ENCODE measurements at regions not wholly inside any gene's neighbourhood (a gene's known extent, or its start where the extent isn't known, plus 50 kb on each side); places are given as distances from the start of the nearest gene placed in this dataset.
"Not testable (repeated sequence)": the region's sequence is repeated elsewhere in the genome, so short reads cannot be mapped to it uniquely, and the experiment has no call there.

GRCh38 chr3:6248528-6248927 is 612.4 kb upstream of the GRM7 start:
- no peak for DNase-seq

- DNase-seq, result no peak
Measured at GRCh38 chr3:6249679-6250078, 611.2 kb upstream of the GRM7 start.

DNA sequence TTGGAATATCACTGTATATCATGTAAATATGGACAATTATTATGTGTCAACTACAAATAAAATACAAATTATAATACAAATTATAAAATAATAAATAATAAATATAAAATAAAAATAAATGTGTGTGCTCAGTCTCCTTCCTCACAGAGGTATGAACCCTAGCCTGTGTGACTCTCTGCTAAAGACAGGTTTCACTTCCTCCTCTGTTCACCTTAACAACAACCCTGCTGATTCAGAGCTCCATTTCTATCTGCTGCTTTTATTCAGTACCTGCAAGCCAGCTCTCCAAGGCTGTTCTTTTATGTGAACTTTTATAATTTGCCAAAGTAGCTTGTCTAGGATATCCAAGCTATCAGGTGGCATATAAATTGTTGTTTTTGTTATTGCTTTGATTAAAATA is 610.7 kb upstream of the GRM7 start:
- DNase-seq, result no peak

GRCh38 chr3:6251612-6252400 is 609.1 kb upstream of the GRM7 start:
- DNase-seq, result no peak

DNA sequence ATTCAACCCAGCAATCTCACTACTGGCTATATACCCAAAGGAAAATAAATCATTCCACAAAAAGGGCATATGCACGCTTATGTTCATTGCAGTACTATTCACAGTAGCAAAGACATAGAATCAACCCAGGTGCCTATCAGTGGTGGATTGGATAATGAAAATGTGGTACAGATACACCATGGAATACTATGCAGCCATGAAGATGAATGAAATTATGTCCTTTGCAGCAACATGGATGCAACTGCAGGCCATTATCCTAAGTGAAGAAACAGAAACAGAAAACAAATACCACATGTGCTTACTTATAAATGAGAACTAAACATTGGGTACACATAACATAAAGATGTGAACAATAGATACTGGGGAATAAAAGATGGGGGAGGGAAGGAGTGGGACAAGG is 606.4 kb upstream of the GRM7 start:
- DNase-seq, result no peak

GRCh38 chr3:6255229-6255628 is 605.7 kb upstream of the GRM7 start:
- DNase-seq, result no peak

DNA sequence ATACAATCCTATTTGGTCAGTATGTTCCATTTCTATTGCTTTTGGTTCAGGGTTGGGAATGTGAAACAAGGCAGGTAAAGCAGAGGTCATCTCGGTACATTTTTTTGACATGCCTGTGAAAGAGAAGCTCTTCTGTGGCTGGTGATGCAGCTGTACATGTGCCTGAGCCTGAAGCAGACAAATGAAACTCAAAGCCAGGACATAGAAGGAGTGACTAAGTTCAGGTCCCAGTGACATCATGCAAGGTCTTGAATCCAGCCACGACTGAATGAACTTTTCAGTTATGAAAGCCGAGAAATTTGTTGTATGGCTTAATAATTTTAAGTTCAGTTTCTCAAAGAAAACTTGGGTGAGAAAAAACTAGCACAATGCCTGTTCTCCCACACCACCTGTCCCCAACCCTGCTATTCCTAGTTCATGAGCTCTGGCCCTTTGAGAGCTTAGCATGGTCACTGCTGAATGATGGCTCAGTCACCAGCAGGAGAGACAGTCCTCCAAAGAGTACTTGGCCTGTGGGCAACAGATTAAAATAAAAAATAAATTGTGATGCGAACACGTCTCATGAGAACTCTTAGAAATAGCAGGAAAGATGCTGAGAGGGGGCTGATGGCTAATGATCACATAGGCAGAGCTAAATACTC is 600.2 kb upstream of the GRM7 start:
- DNase-seq, result no peak

DNA sequence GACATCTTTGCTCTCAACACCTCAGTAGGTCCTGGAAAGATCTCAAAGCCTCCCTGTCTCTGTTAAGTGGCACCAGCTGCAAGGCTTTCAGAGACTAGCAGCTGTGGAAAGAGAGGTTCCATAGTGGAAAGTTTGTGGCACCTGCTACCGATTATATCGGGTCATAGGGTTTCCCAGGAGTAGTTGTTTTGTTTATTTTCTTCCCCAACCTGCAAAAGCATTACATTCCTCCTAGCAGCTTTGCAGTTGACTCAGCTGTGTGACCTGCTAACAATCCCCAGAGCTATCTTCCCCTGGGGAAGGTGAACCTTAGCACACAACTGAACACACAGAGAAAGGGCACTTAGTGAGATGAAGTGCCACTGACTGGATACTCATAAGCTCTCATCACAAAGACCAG is 598.9 kb upstream of the GRM7 start:
- no peak for DNase-seq

DNA sequence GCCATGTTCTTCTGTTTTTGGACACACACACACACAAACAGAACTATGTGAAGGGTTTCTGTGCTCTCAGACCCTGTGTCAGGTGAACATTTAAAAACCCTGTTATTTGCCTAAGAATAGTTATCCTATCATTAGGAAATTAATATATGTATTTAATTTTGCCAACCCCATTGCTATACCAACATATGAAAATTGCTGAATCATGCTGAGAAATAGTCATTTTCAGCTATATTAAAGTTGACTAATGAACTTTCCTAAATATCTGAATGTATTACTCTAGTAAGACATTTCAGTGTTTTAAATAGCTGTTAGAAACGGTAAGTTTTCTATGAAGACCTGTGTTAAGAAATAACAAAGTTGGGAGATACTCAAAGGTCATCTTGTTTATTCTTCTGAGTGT is 596.9 kb upstream of the GRM7 start:
- DNase-seq, result no peak

- no peak for DNase-seq
Measured at GRCh38 chr3:6264906-6265305, 596.0 kb upstream of the GRM7 start.

- DNase-seq, result no peak
Measured at GRCh38 chr3:6266135-6266534, 594.8 kb upstream of the GRM7 start.

- no peak for DNase-seq
Measured at GRCh38 chr3:6273878-6274277, 587.0 kb upstream of the GRM7 start.

DNA sequence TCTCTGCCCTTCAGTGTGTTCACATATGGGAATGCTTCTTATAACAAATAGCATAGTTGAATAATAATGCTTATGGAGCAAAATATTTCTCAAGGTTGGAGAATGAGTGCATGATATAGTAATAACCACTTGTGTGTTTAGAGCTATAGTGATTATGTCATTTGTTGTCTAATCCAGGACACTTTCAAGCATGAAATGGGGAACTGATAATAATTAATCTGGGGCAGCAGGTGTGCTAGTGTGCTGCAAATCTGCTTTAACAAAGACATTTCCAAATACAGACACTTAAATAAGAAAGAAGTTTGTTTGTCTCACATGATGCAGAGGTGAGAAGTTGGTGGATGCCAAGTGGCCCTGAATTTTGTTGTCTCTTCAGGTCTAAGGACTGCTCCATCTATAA is 579.3 kb upstream of the GRM7 start:
- no peak for DNase-seq

- no peak for DNase-seq
Measured at GRCh38 chr3:6282918-6283317, 578.0 kb upstream of the GRM7 start.

DNA sequence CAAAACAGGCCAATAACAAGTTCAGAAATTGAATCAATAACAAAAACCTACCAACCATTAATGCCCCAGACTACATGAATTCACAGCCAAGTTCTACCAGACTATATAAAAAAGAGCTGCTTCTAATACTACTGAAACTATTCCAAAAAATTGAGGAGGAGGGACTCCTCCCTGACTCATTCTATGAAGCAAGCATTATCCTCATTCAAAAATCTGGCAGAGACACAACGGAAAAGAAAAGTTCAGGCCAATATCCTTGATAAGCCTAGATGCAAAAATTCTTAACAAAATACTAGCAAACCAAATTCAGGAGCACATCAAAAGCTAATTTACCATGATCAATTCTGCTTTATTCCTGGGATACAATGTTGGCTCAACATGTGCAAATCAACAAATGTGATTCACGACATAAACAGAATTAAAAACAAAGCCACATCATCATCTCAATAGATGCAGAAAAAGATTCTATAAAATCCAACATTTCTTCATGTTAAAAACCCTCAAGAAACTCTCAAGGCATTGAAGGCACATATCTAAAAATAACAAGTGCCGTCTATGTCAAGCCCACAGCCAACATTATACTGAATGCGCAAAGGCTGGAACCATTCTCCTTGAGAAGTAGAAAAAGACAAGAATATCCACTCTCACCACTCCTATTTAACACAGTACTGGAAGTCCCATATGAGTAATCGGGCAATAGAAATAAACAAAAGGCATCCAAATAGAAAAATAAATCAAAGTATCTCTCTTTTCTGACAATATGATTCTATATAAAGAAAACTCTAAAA is 573.6 kb upstream of the GRM7 start:
- no peak for DNase-seq

DNA sequence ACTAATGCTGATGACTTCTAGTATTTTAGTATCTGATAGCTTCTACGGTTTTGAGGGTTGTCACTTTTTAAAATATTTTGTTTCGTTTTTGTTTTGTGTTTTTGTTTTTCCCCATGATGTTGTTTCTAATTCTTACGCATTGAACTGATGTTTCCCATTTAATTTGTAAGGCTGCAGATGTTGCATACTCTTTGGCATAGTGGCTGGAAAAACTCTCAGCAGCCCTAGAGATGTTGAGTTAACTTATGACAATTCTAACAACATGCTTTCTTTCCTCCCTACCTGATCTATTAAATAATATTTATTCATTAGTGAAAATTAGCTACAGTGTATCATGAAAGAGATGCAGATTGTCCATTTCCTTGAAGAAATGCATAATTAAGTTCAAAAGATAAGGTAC is 559.3 kb upstream of the GRM7 start:
- no peak for DNase-seq

DNA sequence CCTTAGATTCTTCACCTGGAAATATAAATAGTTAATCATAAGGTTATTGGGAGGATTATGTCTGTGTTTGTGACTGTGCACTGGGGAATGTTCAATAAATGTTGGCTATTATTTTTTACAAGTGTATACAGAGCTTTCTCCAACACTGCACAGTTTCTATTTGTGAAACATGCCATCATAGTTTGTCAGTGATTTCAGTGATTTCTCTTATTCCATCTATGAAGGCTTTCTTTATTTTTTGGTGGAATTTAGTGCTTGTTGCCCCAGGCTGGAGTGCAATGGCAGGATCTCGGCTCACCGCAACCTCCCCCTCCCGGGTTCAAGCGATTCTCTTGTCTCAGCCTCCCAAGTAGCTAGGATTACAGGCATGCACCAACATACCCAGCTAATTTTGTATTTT is 545.0 kb upstream of the GRM7 start:
- no peak for DNase-seq

DNA sequence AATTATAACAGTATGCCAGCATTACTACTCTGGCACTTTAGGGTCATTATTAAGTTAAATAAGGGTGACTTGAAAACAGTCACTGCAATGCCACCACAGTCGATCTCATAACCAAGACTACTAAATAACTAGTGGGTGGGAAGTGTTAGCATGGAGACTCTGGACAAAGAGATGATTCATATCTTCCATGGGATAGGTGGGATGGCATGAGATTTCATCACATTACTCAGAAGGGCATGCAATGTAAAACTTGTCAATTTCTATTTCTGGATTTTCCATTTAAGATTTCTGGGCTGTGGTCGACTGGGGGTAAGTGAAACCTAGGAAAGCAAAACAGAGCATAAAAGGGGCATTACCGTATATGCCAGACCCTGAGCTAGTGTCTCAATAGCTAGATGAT is 538.9 kb upstream of the GRM7 start:
- DNase-seq, result no peak

- no peak for DNase-seq
Measured at GRCh38 chr3:6326771-6327170, 534.1 kb upstream of the GRM7 start.

GRCh38 chr3:6340980-6341325 is 520.0 kb upstream of the GRM7 start:
- not testable (repeated sequence) for DNase-seq

DNA sequence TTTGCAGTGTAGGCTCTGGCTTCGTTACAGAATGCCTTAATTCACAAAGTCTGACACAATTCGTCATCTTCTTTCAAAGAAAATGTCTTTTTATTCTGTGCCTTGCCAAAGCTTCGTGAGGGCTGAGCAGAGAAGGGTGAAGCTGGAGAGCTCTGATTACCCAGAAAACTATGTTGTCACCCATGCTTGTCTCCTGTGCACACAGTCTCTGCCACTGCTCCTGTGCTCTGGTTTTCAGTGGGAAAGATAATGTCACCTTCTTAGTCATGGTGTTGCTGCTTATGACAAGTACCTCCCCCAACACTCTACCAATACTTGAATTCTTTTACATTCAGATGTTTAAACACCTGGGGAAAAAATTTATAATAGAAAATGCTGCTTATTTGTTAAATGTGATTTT is 509.2 kb upstream of the GRM7 start:
- DNase-seq, result no peak

DNA sequence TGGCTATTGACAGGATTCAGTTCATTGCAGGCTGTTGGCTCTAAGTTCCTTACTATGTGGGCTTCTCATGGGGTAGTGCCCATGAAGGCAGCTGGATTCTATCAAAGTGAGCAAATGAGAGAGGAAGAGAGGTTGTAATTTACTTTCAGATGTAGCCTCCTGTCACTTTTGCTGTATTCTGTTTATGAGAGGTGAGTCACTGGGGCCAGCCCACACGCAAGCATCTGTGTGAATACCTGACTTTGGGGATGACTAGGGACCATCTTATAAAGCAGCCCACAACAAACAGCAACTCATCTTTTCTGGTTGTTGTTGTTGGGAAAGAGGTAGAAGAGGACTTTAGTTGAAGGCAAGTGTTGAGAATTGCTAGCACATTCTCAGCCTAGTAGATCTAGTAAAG is 506.3 kb upstream of the GRM7 start:
- no peak for DNase-seq

- DNase-seq, result no peak
Measured at GRCh38 chr3:6362406-6362805, 498.5 kb upstream of the GRM7 start.

DNA sequence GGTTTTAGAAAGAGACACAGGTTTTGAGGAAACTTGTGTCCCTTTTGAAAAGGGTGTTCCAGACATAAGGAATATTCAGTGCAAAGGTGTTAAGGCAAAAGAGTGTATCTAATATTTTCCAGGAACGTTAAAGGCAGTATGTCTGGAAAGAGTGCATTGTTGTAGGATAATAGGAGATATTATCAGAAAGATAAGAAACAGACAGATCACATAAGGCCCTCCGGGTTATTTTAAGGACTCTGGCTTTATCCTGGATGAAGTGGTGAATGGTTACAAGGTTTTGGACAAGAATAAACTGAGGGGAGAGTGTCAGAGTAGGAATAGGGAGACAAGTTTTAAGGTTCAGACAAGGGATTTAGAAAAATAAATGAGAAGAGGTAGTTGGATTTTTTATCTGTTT is 493.7 kb upstream of the GRM7 start:
- DNase-seq, result no peak
